ENCODE measurements at regions not wholly inside any gene's neighbourhood (a gene's known extent, or its start where the extent isn't known, plus 50 kb on each side); places are given as distances from the start of the nearest gene placed in this dataset.
"Not testable (repeated sequence)": the region's sequence is repeated elsewhere in the genome, so short reads cannot be mapped to it uniquely, and the experiment has no call there.

DNA sequence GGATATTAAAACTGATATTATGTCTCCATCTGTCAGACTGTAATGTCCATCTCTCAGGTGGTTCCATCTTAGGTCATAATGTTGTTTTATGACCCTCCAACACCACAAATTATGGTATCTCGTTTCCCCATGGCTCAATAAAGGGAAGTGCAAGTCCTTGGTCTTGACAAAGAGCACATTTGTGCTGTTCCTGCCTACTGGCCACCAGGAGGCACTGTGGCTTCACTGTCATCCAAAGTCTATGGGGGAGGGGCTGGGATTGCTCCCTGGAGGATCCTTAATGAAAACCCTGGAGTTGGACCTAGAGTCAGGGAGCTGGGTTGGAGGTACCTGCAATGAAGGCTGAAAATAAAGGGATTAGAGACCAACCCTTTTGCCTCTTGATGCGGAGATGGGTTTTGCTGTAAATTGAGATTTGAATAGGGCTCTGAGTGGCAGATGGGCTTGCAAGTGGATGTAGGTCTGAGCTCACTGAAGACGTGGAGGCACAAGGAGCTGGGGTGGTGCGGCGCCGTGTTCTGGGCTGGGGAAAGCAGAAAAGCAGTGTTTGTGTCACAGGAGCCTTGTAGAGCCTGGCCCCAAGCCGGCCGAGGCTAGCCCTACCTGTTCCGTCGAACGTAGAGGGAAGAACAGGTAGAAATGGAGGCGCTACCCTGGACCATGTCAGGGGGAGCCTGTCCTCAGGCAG lies 180.5 kb upstream of the PRSS58 start:
- no peak for DNase-seq

GRCh38 chr7:142437741-142438140 lies 179.9 kb upstream of the PRSS58 start:
- no peak for DNase-seq

DNA sequence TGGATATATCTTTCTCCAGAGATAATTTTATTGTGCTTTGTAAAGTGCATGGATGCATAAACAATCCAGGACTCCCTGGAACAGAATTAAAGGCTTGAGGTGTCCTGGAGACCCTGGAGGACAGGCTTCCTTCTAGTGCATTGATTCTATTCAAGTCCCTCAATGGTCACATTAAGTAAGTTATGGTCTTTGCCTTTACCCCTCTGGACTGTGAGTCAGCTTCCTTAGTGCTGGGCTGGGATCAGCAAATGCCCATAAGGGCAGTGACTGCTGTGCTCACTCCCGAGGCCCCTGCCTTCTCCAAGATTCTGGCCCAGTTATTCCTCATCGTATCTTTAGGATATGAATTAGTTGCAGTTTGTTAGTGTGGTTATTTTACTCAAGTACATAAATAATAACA lies 178.7 kb upstream of the PRSS58 start:
- DNase-seq = no peak

GRCh38 chr7:142435606-142436005 lies 177.7 kb upstream of the PRSS58 start:
- not testable (repeated sequence) for DNase-seq

- no peak for DNase-seq
Measured at GRCh38 chr7:142434666-142435167, 176.9 kb upstream of the PRSS58 start.

DNA sequence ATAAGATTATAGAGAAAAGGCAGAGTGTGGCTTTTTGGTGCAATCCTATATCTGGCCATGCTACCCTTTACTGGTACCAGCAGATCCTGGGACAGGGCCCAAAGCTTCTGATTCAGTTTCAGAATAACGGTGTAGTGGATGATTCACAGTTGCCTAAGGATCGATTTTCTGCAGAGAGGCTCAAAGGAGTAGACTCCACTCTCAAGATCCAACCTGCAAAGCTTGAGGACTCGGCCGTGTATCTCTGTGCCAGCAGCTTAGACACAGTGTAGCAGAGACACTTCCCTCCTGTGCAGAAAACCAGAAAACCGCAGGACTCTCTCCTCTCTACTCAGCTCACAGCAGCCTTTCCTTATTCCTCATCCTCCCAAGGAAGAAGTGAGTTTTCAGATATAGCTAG lies 176.3 kb upstream of the PRSS58 start:
- DNase-seq = not testable (repeated sequence)

DNA sequence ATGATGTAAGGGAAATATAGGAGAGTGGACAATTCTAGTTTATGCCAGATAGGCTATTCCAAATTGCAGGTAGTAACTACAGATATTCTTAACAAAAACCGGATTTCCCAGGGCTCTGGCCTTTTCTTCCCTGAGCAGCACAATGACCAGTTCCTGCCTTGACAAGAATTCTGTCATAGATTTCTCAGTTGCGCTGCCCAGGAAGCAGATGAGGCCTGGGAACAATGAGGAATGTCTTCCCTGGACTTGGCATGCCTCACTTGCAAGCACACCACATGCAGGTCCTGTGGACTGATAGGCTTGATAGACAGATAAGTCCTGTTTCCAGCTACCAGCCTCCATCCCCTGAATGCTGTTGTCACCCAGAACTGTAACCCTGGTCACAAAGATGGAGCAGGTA lies 174.5 kb upstream of the PRSS58 start:
- no peak for DNase-seq

- DNase-seq = no peak
Measured at GRCh38 chr7:142431491-142431890, 173.6 kb upstream of the PRSS58 start.

DNA sequence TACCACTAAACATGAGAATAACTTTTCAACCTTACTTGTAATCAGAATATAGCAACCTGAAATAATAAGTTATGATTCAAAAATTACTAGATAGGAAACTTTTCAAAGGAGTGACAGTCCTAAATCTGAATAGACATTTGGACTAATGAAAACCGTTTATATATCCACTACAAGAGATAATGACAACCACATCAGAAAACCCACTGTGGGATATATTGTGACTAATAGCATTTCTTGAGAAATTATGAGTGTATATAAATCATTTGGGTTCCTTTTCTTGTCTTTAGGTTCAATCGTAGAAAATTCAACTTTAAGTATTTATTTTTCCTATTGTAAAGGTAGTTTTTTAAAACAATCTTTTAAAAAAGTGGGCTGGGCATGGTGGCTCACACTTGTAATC lies 170.2 kb upstream of the PRSS58 start:
- DNase-seq = no peak

DNA sequence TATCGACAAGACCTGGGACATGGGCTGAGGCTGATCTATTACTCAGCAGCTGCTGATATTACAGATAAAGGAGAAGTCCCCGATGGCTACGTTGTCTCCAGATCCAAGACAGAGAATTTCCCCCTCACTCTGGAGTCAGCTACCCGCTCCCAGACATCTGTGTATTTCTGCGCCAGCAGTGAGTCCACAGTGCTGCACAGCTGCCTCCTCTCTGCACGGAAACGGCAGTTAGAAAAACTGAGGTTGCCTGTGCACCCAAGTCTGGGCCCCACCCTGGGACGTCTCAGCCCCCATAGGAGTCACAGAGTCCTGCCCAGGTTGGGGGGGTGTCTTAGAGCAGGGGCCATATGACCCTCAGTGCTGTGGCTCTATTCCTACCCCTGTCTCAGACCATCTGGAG lies 167.4 kb upstream of the PRSS58 start:
- no peak for DNase-seq

GRCh38 chr7:142422621-142423020 lies 164.8 kb upstream of the PRSS58 start:
- DNase-seq = no peak

DNA sequence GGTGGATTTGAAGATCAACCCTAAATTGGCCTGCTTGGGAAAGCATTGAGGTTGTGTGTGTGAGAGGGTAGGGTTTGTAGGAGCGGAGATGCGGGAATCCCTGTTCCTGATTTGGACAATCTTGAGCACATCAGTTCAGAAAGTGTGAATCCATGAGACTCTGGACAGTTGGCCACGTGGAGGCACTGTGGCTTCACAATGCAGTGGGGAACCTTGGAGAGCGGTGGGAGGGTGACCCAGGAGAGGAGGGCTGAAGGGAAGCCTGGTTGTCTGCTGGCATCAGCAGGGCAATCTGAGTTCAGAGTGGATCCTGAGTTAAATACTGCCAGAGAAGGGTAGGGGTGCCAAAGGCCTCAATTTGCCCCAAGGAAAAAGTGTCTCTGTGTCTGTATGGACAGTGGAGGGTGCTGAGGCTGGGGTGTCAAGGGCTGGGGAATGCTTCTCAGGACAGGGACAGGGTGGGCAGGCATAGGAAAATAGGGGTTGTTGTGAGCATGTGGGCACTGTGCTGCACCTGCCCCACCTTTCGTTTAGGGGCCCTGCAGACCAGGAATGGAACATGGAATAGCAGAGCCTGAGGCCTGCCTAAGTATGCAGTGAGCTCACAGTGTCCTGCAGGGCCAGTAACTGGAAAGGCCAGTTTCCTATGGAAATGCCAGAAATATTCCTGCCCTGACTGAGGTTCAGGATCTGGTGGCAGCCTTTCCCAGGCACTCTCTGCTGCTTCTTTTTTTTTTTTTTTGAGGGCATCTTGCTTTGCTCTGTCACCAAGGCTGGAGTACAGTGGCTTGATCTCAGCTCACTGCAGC lies 162.9 kb upstream of the PRSS58 start:
- DNase-seq = no peak

GRCh38 chr7:142418326-142418725 lies 160.5 kb upstream of the PRSS58 start:
- no peak for DNase-seq

DNA sequence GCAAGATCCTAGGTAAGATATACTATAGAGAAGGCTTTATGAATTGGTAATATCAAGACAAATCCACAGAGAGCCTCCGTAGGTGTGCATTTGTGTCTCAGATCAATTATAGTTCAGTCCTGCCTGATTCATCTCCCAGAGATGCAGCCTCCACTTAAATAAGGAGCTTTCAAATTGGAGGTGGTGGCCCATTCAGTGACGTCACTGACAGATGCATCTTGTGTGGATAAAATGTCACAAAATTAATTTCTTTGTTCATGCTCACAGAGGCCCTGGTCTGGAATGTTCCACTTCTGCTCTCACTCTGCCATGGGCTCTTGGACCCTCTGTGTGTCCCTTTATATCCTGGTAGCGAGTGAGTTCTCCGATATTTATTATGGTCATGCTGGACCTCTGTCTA lies 157.1 kb upstream of the PRSS58 start:
- no peak for DNase-seq

- no peak for DNase-seq
Measured at GRCh38 chr7:142414135-142414534, 156.3 kb upstream of the PRSS58 start.

- DNase-seq = no peak
Measured at GRCh38 chr7:142413280-142414000, 155.6 kb upstream of the PRSS58 start.

DNA sequence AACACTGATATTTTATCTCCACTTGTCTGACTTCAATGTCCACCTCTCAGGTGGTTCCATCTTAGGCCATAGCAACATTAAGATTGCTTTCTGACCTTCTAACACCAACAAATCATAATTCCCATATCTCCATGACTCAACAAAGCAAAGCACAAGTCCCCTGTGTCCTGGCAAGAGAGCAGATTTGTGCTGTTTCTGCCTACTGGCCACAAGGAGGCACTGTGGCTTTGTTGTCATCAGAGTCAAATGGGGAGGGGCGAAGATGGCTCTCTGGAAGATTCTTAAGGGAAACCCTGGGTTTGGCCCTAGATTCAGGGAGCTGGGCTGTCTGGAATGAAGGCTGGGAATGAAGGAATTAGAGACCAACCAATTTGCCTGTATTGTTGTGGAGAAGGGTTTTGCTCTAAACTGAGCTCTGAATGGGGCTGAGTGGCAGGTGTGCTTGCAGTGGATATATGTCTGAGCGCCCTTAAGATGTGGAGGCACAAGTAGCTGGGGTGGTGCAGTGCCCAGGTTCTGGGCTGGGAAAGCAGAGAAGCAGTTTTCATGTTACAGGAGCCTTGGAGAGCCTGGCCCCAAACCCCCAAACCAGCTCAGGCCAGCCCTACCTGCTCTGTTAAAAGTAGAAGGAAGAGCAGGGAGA lies 154.8 kb upstream of the PRSS58 start:
- DNase-seq = no peak

DNA sequence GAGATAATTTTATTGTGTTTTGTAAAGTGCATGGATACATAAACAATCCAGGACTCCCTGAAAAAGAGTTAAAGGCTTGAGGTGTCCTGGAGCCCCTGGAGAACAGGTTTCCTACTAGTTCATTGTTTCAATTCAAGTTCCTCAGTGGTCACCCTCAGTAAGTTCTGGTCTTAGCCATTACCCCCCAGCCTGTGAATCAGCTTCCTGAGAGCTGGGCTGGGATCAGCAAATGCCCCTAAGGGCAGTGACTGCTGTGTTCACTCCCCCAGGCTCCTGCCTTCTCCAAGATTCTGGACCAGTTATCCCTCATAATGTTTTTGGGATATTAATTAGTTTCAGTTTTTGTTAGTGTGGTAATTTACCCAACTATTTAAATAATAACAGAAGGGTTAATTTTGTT lies 151.6 kb upstream of the PRSS58 start:
- DNase-seq = no peak

DNA sequence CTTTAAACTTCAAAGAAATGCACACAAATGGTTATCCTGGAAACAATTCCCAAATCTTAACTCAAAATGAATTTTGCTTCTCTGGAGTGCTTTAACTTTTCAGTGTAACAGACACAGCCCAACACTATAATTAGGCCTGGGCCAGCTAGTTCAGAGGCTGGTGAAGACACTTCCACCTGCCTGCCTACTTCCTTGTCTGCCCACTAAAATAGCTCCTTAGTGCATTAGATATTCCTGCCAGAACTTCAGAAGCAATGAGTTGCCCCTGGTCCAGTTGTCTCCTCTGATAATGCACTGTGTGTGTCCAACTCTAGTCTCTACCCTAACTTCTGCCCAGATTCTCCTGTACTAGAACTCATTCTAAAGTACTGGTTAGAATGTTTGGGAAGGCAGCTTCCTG lies 150.9 kb upstream of the PRSS58 start:
- DNase-seq = no peak

- no peak for DNase-seq
Measured at GRCh38 chr7:142407939-142408570, 150.2 kb upstream of the PRSS58 start.

DNA sequence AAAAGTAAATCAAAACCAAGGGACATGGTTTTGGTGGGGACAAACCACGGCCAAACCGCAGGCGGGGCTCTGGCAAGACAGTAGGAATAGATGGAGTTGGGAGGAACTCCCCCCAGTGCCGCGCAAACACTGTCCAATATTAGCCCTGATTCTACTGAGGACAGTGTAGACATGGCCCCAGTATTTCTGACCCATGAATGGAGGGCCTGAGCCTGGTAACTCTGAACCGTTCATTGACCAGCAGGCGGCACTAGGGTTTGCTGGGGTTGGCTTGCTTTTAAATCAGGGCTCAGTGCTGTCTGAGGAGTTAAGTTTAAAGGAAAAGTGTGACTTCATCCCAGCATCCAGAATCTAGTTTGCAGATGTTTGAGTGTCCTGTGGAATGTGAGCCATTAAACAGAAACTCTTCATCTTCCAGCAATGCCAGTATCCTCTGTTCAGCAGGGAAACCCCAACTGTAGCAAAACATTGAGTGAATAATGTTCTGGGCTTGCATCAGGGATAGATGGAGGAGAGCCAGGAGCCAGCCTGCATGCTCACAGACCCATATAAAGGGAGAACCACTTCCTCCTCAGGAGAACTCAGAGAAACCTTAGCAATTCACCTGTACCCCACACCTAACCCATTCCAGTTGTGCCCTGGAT lies 147.4 kb upstream of the PRSS58 start:
- no peak for DNase-seq

DNA sequence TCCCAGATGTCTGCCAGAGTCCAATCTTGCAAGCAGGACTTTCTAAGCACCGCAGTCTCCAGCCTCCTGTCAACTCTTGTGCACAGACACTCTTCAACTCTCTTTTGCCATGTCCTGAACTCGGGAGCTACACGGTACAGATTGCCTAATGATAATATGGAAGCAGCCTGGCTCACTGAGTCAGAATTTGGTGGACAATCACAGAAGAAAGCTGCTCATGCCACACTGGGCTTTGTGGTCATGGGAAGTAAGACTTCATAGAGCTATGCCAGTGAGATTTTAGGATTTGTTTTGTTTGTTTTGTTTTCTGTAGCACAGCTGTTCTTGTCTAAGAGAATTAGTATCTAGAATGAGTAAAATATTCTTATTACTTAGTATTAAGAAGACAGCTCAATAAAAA lies 144.1 kb upstream of the PRSS58 start:
- DNase-seq = no peak

Data from retina (tissue), 1 donor.